H9 (cell line): ENCODE measurements at regions not wholly inside any gene's neighbourhood (a gene's known extent, or its start where the extent isn't known, plus 50 kb on each side); places are given as distances from the start of the nearest gene placed in this dataset.

Experiments
- DNase-seq: peaks from one replicate; pipeline ENCODE4 v3.0.0-alpha.2; 2017
- H2AFZ ChIP-seq: one replicate; pipeline ENCODE4 v1.6.1; 2013; ENCODE audit warnings: mild to moderate bottlenecking, low read length, control low read depth, moderate library complexity
- H2AK5ac ChIP-seq: 2 replicates; pipeline ENCODE4 v1.6.1; 2013; ENCODE audit warnings: low read length, control low read depth, mixed read lengths; ENCODE audit not compliant: insufficient read length
- H2BK120ac ChIP-seq: one replicate; pipeline ENCODE4 v1.6.1; 2013; ENCODE audit warnings: low read depth, mild to moderate bottlenecking, low read length, control low read depth, inconsistent platforms; ENCODE audit not compliant: poor library complexity, severe bottlenecking
- H2BK12ac ChIP-seq: 2 replicates; pipeline ENCODE4 v1.6.1; 2013; ENCODE audit warnings: low read length, control low read depth, mixed read lengths, low read depth; ENCODE audit not compliant: insufficient read length
- H2BK15ac ChIP-seq: 2 replicates; pipeline ENCODE4 v1.6.1; 2013; ENCODE audit warnings: low read depth, low read length, control low read depth
- H2BK20ac ChIP-seq: one replicate; pipeline ENCODE4 v1.6.1; 2013; ENCODE audit warnings: low read depth, mild to moderate bottlenecking, low read length, control low read depth, inconsistent platforms; ENCODE audit not compliant: poor library complexity, severe bottlenecking
- H2BK5ac ChIP-seq: 2 replicates; pipeline ENCODE4 v1.6.1; 2013; ENCODE audit warnings: low read length, control low read depth, mixed read lengths; ENCODE audit not compliant: insufficient read length
- H3K14ac ChIP-seq: 2 replicates; pipeline ENCODE4 v1.6.1; 2013; ENCODE audit warnings: low read length, control low read depth; ENCODE audit not compliant: insufficient read depth
- H3K18ac ChIP-seq: 2 replicates; pipeline ENCODE4 v1.6.1; 2013; ENCODE audit warnings: low read depth, mild to moderate bottlenecking, mixed read lengths, low read length, control low read depth; ENCODE audit not compliant: insufficient read length
- H3K23ac ChIP-seq: 2 replicates; pipeline ENCODE4 v1.6.1; 2013; ENCODE audit warnings: low read length, control low read depth, mixed read lengths, low read depth; ENCODE audit not compliant: insufficient read length
- H3K23me2 ChIP-seq: 2 replicates; pipeline ENCODE4 v1.6.1; 2013; ENCODE audit warnings: low read depth, mild to moderate bottlenecking, mixed read lengths, low read length, control low read depth; ENCODE audit not compliant: insufficient read length, poor library complexity, severe bottlenecking
- H3K27ac ChIP-seq: 2 replicates; pipeline ENCODE4 v1.5.1; 2013; ENCODE audit warnings: low read length, control low read depth, mixed read lengths, low read depth; ENCODE audit not compliant: insufficient read length
- H3K27me3 ChIP-seq: 2 replicates; pipeline ENCODE4 v1.6.1; 2013; ENCODE audit warnings: low read length, control low read depth, inconsistent platforms; ENCODE audit not compliant: insufficient read depth
- H3K4ac ChIP-seq: 2 replicates; pipeline ENCODE4 v1.6.1; 2013; ENCODE audit warnings: low read depth, mild to moderate bottlenecking, control low read depth, inconsistent platforms, low read length, moderate library complexity
- H3K4me1 ChIP-seq: 2 replicates; pipeline ENCODE4 v1.6.1; 2013; ENCODE audit warnings: low read length, control low read depth, inconsistent platforms; ENCODE audit not compliant: insufficient read depth
- H3K4me2 ChIP-seq: 2 replicates; pipeline ENCODE4 v1.6.1; 2013; ENCODE audit warnings: low read length, control low read depth, mixed read lengths; ENCODE audit not compliant: insufficient read length, insufficient read depth
- H3K56ac ChIP-seq: 2 replicates; pipeline ENCODE4 v1.6.1; 2013; ENCODE audit warnings: low read depth, mild to moderate bottlenecking, mixed read lengths, low read length, control low read depth; ENCODE audit not compliant: insufficient read length
- H3K79me1 ChIP-seq: 2 replicates; pipeline ENCODE4 v1.6.1; 2013; ENCODE audit warnings: low read depth, mild to moderate bottlenecking, moderate library complexity, low read length, control low read depth, inconsistent platforms; ENCODE audit not compliant: insufficient read depth, poor library complexity, severe bottlenecking
- H3K79me2 ChIP-seq: 2 replicates; pipeline ENCODE4 v1.6.1; 2013; ENCODE audit warnings: low read length, control low read depth, inconsistent platforms; ENCODE audit not compliant: insufficient read depth
- H3K9ac ChIP-seq: 2 replicates; pipeline ENCODE4 v1.6.1; 2013; ENCODE audit warnings: low read length, control low read depth, mixed read lengths; ENCODE audit not compliant: insufficient read length; ENCODE audit errors: extremely low read depth
- H3K9me3 ChIP-seq: one replicate; pipeline ENCODE4 v1.6.1; 2013; ENCODE audit warnings: low read depth, low read length, inconsistent platforms; ENCODE audit not compliant: control insufficient read depth
- H3T11ph ChIP-seq: one replicate; pipeline ENCODE4 v1.6.1; 2013; ENCODE audit warnings: mild to moderate bottlenecking, low read length, control low read depth, inconsistent platforms
- H4K20me1 ChIP-seq: one replicate; pipeline ENCODE4 v1.6.1; 2013; ENCODE audit not compliant: control insufficient read depth, insufficient read length, insufficient read depth
- H4K5ac ChIP-seq: 2 replicates; pipeline ENCODE4 v1.6.1; 2013; ENCODE audit warnings: low read depth, mild to moderate bottlenecking, mixed read lengths, low read length, control low read depth; ENCODE audit not compliant: insufficient read length
- H4K8ac ChIP-seq: replicated peaks from 2 replicates; pipeline ENCODE4 v1.6.1; 2013; ENCODE audit warnings: low read length, control low read depth, mixed read lengths, low read depth; ENCODE audit not compliant: insufficient read length
- H4K91ac ChIP-seq: 2 replicates; pipeline ENCODE4 v1.6.1; 2013; ENCODE audit warnings: low read depth, mild to moderate bottlenecking, moderate library complexity, mixed read lengths, low read length, control low read depth; ENCODE audit not compliant: insufficient read length
- H3K27ac Mint-ChIP-seq, 3 experiments: 2 replicates in 2 of 3; 3 replicates in 1 of 3; pipeline ENCODE4 v1.8.0; 2020 to 2021; ENCODE audit warnings: mixed read lengths in 3 of 3, mild to moderate bottlenecking in 1 of 3, moderate library complexity in 1 of 3
- H3K27me3 Mint-ChIP-seq: 2 replicates; pipeline ENCODE4 v1.8.0; 2021; ENCODE audit warnings: low read depth, mild to moderate bottlenecking, moderate library complexity, mixed read lengths
- H3K36me3 Mint-ChIP-seq, 3 experiments: 2 replicates in 2 of 3; 3 replicates in 1 of 3; pipeline ENCODE4 v1.8.0; 2020 to 2021; ENCODE audit warnings: low read depth in 3 of 3, mixed read lengths in 3 of 3; ENCODE audit not compliant: insufficient read depth in 1 of 3
- H3K4me1 Mint-ChIP-seq, 2 experiments: 2 replicates each; pipeline ENCODE4 v1.8.0; 2020; ENCODE audit warnings: mixed read lengths in 2 of 2
- H3K4me3 Mint-ChIP-seq, 2 experiments: 2 replicates in 1 of 2; 3 replicates in 1 of 2; pipeline ENCODE4 v1.8.0; 2020 to 2021; ENCODE audit warnings: mild to moderate bottlenecking in 2 of 2, mixed read lengths in 2 of 2, moderate library complexity in 1 of 2
- H3K9me3 Mint-ChIP-seq, 2 experiments: 2 replicates in 1 of 2; 3 replicates in 1 of 2; pipeline ENCODE4 v1.8.0; 2020; ENCODE audit warnings: mild to moderate bottlenecking in 2 of 2, mixed read lengths in 2 of 2, moderate library complexity in 1 of 2
- WGBS: extraction: QIAGEN DNeasy Blood & Tissue Kit; methylation state at CpG from one replicate; pipeline ENCODE4 v1.1.7; 2013; ENCODE audit warnings: missing lambda C conversion rate, low lambda C conversion rate, mixed read lengths; ENCODE audit not compliant: insufficient read length; ENCODE audit errors: extremely low coverage; 5-methylcytosine and 5-hydroxymethylcytosine counted together
- TF ChIP-seq, protein P1 (sequence below): fragments of 200-600 bp; sonication (generic); conservative IDR thresholded peaks from 3 replicates; pipeline ENCODE4 v1.8.0; 2021; ENCODE audit warnings: antibody characterized with exemption, mild to moderate bottlenecking

DNA sequence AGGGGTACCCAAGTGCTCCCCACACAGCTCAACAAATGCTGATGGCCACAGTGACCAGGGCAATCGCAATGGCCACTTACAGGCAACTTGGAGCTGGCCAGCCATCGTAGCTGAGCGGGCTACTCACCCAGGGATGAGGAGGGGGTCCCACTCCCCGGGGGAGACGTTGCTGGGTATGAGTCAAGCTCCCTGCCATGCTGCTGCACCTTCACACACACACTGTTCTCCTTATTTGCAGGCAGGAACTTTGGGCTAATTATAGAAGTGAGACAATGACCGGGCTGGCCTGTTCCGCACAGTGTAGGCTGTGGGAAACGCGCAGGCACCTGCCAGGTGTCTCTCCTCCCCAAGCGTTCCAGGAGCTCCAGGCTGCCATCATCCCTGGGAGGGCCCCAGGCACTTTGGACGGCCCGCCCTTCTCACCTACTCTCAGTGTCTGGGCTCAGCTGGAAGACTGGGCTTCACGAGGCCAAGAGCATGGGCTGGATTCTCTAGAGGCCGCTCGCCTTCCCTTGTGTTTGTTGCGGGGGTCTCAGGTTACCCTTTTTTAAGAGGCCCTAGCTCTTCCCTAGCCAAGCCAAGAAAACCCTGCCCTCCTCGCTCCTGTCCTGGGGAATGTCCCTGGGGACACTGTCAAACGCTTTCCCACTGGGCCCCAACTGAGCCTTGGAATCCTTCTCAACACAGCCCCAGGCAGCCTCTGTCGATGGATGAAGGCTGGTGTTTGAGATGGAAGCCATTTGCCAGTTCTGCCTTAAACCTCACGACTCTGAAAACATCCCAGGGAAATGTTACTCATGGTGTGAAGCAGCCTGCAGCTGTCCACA is 73.0 kb downstream of the RTL6 start:
- no peak overlapping the region for H4K91ac ChIP-seq
- H2BK15ac ChIP-seq = no peak overlapping the region
- H3K4me1 ChIP-seq = peaks cover 4% of the 10 kb centered on the region; the same call in 1 of the 2 replicates
- no peak overlapping the region; the same call in 1 of the 2 replicates for H3K14ac ChIP-seq
- no peak overlapping the region for H2AK5ac ChIP-seq
- H3K23ac ChIP-seq = no peak overlapping the region
- no peak overlapping the region for H3K56ac ChIP-seq
- H4K8ac ChIP-seq = no peak overlapping the region
- Mint-ChIP-seq H3K36me3 (peaks cover 0 to 3% (median 0%) of the 10 kb centered on the region in 3 experiments; a peak in 1 of 7 replicates), H3K4me3 (no peak overlapping the region; a peak in 1 of 5 replicates), H3K27ac (no peak overlapping the region; a peak in 1 of 7 replicates), H3K4me1 (peaks cover 37 to 44% of the 10 kb centered on the region in 2 experiments), H3K9me3 (peaks cover 3 to 5% of the 10 kb centered on the region in 2 experiments; a peak in 4 of 5 replicates), H3K27me3 (peaks cover 6% of the 10 kb centered on the region)
- no peak overlapping the region for H3T11ph ChIP-seq
- TF ChIP-seq, protein P1, sequence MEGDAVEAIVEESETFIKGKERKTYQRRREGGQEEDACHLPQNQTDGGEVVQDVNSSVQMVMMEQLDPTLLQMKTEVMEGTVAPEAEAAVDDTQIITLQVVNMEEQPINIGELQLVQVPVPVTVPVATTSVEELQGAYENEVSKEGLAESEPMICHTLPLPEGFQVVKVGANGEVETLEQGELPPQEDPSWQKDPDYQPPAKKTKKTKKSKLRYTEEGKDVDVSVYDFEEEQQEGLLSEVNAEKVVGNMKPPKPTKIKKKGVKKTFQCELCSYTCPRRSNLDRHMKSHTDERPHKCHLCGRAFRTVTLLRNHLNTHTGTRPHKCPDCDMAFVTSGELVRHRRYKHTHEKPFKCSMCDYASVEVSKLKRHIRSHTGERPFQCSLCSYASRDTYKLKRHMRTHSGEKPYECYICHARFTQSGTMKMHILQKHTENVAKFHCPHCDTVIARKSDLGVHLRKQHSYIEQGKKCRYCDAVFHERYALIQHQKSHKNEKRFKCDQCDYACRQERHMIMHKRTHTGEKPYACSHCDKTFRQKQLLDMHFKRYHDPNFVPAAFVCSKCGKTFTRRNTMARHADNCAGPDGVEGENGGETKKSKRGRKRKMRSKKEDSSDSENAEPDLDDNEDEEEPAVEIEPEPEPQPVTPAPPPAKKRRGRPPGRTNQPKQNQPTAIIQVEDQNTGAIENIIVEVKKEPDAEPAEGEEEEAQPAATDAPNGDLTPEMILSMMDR = no peak
- H3K9me3 ChIP-seq = no peaks in the 10 kb centered on the region
- no peak overlapping the region for H2BK120ac ChIP-seq
- H2BK20ac ChIP-seq = no peak overlapping the region
- H3K79me1 ChIP-seq = no peaks in the 10 kb centered on the region
- no peaks in the 10 kb centered on the region for H3K23me2 ChIP-seq
- no peak overlapping the region for H4K5ac ChIP-seq
- no peak overlapping the region for H3K4ac ChIP-seq
- H2AFZ ChIP-seq = no peak overlapping the region
- no peaks in the 10 kb centered on the region for H3K27me3 ChIP-seq
- no peak overlapping the region for H3K18ac ChIP-seq
- no peak overlapping the region for H2BK12ac ChIP-seq
- H4K20me1 ChIP-seq = no peaks in the 10 kb centered on the region
- H3K79me2 ChIP-seq = no peaks in the 10 kb centered on the region
- H3K9ac ChIP-seq = no peak overlapping the region
- DNase-seq = no peak
- no peak overlapping the region for H3K27ac ChIP-seq
- H2BK5ac ChIP-seq = no peak overlapping the region
- H3K4me2 ChIP-seq = no peak overlapping the region
- no CpG with 5 or more reads among the region's 20 CpGs for WGBS
